Astrocyte of the hippocampus (primary cell): ENCODE measurements at regions not wholly inside any gene's neighbourhood (a gene's known extent, or its start where the extent isn't known, plus 50 kb on each side); places are given as distances from the start of the nearest gene placed in this dataset.
"Not testable (repeated sequence)": the region's sequence is repeated elsewhere in the genome, so short reads cannot be mapped to it uniquely, and the experiment has no call there.

Experiments used
- DNase-seq: peaks from one replicate; pipeline ENCODE4 v3.0.0; 2011; ENCODE audit warnings: low read depth, low spot score

GRCh38 chr7:6989968-6990367 is 163.9 kb upstream of the CCZ1B start:
- not testable (repeated sequence) for DNase-seq

DNA sequence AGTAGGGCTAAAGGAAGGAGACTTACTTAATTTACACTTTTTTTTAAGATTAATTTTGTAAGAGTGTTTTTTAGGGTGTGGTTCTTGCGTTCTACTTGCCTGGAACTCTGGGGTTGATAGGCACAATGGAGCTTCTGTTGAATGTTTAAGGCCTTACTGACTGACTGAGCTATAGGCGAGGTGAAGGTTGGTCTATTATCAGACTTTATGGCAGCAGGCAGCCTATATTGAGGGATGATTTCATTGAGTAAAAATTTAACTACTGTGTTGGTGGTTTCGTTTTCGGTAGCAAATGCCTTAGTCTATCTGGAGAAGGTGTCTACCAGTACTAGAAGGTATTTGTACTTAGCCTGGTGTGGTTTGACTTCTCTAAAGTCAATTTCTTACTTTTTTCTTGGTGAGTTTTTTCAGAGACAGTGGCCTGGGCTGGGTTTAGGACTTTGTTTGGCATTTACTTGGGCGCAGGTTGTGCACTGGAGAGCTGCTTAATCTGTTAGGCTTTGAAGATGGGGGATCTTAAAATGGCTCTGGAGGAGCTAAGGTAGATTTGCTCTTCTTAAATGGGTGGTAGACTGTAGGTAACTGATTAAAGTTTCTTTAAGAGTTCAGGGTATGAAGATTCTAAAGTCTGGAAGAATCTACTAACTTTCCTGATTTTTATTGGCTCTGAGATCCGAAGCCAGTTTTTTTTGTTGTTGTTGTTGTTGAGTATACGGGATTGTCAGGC is 164.5 kb upstream of the CCZ1B start:
- not testable (repeated sequence) for DNase-seq

- peak; percentile 6 for DNase-seq
Measured at GRCh38 chr7:6991169-6991611, 165.1 kb upstream of the CCZ1B start.

DNA sequence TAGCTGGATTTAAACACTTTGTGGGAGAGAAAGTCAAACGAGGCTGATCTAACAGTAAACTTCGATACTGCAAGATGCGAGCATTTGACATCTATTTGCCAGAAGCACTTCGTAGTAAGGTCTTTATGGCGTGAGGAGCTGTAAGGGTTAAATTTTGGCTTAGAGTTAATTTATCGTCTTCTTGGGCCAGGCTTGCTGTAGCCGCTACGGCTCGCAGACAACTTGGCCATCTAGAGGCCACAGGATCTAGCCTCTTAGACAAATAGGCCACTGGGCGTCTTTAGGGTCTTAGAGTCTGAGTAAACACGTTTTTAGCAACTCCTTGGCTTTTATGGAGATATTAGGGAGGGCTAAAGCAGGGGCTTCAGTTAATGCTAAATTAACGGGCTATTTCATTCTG is 165.6 kb upstream of the CCZ1B start:
- not testable (repeated sequence) for DNase-seq

DNA sequence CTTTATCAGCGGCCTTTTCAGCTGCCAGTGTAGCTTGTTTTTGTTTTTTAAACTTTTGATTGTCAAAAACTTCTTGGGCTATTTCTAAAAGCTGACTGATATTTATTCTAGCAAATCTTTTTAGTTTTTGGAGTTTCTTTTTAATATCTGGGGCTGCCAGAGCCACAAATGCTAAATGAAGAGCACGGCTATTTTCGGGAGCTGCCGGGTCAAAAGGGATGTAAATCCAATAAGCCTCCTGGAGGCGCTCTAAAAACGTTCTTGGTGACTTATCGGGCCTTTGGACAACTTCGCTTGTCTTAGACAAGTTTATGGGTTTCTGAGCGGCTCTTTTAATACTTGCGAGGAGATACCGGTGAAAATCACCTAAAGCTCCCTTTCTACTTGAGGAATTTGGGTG is 166.1 kb upstream of the CCZ1B start:
- not testable (repeated sequence) for DNase-seq

DNA sequence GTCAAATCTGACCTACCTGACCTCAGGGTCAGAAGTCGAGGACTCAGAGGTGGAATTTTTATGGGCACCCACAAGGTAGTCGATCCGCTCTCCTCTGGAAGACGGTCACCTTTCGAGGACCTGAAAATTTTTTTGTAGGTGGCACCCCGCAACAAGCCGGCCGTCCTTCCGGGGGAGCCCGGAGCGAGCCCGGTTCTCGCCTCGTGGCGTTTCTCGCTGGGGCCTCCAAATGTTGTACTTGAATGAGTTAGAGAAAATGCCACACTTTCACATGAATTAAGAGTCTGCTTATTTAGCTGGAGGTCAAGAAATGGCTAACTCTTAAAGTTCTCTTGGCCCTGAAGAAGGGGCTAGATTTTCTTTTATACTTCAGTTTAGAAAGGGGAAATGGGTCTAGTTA is 169.0 kb upstream of the CCZ1B start:
- not testable (repeated sequence) for DNase-seq

- DNase-seq = not testable (repeated sequence)
Measured at GRCh38 chr7:6995493-6996289, 169.6 kb upstream of the CCZ1B start.

DNA sequence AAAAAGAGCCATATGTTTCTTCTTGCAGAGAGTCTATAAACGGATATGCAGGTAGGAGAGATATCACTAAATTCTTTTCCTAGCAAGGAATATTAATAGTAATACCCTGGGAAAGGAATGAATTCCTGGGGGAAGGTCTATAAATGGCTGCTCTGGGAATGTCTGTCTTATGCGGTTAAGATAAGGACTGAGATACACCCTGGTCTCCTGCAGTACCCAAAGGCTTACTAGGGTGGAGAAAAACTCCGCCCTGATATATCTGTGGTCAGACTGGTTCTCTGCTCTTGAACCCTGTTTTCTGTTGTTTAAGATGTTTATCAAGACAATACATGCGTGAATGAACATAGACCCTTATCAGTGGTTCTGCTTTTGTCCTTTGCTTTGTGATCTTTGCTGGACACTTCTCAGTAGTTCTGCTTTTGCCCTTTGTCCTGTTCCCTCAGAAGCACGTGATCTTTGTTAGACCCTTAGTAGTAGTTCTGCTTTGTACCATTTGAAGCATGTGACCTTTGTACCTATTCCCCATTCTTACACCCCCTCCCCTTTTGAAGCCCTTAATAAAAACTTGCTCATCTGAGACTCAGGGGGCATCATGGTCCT is 173.1 kb upstream of the CCZ1B start:
- DNase-seq = not testable (repeated sequence)

DNA sequence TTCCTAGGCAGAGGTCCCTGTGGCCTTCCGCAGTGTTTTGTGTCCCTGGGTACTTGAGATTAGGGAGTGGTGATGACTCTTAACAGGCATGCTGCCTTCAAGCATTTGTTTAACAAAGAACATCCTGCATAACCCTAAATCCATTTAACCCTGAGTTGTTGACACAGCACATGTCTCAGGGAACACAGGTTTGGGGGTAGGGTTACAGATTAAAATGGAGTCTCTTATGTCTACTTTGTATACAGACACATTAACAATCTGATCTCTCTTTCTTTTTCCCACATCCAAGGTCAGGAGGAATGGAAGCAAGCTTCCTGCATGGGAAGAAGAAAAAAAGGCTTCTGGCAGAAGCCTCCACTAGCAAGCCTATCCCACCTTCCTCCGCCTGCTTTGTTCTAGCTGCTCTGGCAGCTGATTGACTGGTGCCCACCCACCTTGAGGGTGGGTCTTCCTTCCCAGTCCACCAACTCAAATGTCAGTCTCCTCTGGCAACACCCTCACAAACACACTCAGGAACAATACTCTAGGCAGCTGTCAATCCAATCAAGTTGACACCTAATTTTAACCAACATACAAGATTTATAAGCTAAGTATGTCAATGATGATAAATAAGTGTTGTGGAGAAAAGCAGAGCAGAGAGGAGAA is 176.5 kb upstream of the CCZ1B start:
- DNase-seq = no peak

DNA sequence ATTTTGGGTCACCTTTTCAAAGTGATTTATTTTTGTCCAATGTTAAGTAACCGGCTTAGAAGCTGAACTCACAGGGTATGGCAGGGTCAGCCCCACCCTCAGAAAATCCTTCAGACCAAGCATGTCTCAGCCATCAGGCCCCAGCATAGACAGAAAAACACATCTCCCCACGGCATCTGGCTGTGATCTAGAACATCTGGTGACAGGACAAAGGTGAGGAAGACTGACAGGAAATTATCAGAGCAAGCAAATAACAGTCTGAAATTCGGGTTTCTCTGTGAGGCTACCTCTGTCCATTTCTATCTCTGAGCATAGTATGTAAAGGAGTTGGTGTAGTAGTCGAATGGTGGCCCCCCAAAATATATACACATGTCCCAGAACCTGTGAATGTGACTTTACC is 177.0 kb upstream of the C1GALT1 start:
- DNase-seq = no peak

DNA sequence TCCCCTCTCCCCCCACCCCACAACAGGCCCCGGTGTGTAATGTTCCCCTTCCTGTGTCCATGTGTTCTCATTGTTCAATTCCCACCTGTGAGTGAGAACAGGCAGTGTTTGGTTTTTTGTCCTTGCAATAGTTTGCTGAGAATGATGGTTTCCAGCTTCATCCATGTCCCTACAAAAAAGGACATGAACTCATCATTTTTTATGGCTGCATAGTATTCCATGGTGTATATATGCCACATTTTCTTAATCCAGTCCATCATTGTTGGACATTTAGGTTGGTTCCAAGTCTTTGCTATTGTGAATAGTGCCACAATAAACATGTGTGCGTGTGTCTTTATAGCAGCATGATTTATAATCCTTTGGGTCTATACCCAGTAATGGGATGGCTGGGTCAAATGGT is 176.4 kb upstream of the C1GALT1 start:
- not testable (repeated sequence) for DNase-seq

DNA sequence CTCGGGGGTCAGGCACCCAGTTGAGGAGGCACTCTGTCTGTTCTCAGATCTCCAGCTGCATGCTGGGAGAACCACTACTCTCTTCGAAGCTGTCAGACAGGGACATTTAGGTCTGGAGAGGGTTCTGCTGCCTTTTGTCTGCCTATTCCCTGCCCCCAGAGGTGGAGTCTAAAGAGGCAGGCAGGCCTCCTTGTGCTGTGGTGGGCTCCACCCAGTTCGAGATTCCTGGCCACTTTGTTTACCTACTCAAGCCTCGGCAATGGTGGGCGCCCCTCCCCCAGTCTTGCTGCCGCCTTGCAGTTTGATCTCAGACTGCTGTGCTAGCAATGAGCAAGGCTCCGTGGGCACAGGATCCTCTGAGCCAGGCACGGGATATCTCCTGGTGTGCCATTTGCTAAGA is 171.1 kb upstream of the C1GALT1 start:
- DNase-seq = not testable (repeated sequence)

- DNase-seq = not testable (repeated sequence)
Measured at GRCh38 chr7:7011751-7012150, 170.6 kb upstream of the C1GALT1 start.

GRCh38 chr7:7014827-7015595 is 167.3 kb upstream of the C1GALT1 start:
- no peak for DNase-seq

DNA sequence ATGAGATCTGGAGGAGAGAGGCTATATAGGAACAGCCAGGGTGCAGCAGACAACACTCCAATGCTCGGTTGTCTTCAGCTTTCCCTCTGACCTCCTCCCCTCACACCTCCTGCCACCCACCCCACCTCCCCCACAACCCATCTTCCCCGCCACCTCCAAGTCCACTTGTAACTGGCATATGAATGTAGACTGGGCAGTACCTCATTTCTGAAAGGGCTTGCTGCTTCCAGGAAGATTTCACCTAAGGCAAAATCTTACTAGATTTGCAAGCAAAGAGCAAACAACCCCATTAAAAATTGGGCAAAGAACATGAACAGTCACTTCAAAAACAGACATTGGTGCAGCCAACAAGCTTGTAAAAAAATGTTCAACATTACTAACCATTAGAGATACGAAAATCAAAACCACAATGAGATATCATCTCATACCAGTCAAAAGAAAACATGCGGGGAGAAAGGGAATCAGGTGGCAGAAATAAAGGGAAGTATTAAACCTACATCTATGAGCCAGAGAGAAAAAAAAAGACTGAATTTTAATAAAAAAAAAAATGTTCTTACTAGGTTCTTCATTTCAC is 164.6 kb upstream of the C1GALT1 start:
- DNase-seq = no peak

- DNase-seq = peak; percentile 11
Measured at GRCh38 chr7:7018290-7018689, 164.1 kb upstream of the C1GALT1 start.

DNA sequence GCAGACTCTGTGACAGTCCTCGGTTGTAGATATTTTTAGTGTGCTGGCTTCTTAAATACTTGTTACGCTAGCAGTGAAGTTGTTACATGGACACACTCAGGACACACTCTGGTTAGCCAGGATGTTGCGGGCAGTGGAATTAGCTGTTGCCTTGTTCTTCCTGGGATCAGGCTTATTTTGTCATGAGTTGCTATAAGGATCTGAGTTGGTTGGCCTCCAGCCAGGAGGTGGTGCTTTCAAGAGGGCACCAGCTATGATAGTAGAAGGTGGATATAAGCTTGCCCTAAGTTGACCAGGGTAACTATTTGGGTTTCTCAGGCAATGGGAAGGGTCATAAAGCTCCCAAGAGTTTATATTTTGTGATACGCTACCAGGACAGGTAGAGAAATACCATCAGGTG is 150.1 kb upstream of the C1GALT1 start:
- no peak for DNase-seq

DNA sequence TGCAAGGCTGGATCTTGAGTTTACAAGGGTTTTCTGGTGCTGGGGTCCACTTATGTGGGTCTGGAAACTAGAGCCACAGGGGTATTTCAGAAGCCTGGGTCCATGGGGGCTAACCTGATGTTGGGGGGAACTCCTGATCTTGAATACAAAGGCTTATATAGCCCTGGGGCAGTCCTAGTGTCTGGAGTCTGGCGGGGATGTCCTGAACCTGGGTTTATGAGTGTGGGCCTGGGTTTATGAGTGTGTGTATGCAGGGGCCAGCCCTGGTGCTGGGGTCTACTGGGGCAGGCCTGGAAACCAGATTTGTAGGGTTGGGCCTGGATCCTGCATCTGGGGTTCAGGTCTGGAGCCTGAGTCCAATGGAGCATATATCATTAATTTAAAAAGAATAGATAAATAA is 146.5 kb upstream of the C1GALT1 start:
- no peak for DNase-seq

- DNase-seq = not testable (repeated sequence)
Measured at GRCh38 chr7:7042286-7042893, 140.0 kb upstream of the C1GALT1 start.

DNA sequence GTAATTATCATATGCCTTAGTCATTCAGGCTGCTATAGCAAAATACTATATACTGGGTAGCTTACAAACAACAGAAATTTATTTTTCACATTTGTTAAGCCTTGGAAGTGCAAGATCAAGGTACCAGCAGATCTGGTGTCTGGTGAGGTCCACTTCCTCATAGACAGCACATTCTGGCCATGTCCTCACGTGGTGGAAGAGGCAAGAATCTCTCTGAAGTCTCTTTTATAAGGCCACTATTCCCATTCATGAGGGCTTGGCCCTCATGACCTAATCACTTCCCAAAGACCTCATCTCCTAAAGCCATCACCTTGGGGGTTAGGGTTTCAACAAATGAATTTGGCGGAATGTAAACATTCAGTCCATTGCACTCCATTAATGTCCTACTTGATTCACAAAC is 137.5 kb upstream of the C1GALT1 start:
- DNase-seq = no peak
